ENCODE measurements at regions not wholly inside any gene's neighbourhood (a gene's known extent, or its start where the extent isn't known, plus 50 kb on each side); places are given as distances from the start of the nearest gene placed in this dataset.

DNA sequence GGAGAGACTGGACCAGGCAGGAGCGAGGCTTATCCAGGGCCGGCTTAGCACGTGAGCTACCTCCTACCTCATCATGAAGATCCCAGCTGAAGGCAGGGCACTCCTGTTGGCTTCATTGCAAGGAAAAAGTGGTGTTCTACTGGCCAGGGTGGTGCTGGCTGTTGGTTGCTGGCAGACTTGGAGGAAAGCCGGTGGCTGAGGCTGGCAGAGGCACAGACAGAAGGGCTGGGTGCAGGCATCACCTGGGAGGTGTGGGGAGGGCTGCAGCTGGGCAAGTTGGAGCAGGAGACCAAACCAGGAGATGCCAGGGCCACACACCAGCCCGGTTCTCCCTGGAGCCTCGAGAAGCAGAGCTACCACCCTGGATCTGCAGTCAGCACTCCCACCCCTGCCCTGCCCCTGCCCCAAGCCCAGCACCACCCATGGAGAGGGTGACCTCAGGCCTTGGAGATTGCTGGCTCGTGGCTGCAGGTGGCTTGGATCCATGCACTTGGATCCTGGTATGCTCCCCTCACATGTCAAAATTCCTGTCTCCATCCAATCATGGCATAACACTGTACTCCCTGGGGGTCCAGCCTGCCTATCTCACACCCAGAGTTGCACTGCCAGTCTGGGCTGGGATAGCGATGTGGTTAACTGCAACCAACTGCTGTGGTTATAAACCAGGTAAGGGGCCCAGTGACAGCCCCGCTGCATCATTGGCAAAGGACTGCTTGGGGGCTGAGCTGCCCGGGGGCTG is 49.7 kb downstream of the GLI2 start:
- no peak for DNase-seq

DNA sequence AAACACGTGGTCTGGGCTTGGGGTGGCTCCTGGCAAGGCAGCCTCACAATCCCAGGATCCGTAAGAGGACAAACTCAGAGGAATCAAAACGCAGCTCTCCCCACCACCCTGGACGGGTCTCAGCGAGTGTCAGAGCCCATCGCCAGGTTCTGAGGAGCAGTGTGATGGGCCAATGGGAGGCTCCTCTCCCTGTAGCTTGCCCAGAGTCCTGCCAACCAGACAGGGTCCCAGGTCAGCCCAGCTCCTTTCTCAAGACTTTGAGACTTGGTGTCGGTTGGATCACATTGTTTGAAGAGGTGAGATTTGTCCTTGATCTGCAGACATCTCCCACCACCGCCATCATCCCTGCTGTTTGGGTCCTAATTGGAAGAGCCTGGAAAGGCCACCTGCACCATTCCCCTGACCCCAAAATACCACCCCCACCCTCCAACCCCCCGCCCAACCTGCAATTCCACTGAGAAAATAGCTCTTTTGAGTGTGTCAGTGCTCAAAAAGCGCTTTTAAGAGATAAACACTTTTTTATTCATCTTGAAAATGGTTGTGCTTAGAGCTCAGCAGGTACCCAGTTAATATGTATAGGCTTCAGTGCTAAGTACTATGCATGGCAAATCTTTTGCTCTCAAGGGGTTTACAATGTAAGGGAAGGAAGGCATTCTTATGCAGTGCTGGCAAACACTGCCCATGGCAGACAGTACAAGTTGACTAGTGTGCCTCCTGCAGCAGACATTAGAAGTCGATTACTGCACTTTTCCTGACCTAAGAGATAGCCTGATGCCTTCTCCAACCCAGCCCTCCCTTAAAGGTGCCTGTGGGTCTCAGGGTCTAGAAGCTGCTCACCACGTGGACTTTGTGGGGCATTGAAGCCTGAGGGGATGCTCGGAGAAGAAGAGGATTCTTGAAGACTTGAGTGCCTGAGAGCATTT is 50.6 kb downstream of the GLI2 start:
- no peak for DNase-seq

DNA sequence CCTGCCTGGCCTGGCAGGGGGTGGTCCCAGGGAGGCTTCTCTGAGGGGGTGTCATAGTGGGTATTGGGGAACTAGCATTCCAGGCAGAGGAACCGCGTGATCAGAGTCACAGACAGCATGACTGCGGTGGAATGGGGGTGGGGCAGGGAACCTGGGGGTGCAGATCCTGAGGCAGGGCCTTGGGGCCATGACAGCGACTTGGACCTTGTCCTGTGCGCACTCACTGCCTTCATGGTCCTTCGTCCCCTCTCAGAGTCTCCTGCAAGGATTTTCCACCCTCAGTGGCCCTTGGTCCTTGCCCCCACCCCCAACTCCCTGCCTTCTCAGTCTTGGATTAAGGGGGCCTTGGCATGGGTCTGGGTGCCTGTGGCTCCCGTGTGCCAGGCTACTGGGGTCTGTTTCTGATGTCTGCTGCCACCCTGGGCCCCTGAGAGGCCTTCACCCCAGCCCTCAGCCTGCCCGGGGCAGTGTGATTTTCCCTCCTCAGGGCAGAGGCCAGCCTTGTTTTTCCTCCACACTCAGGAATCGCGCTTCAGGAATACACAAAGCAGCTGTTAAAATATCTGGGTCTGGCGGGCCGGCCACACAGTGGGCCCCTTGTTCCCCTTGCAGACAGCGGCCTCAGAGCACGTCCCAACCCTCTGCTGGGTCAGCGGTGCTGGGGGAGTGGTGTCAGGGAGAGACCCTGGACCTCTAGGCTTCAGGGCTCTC is 51.6 kb downstream of the GLI2 start:
- DNase-seq = no peak

DNA sequence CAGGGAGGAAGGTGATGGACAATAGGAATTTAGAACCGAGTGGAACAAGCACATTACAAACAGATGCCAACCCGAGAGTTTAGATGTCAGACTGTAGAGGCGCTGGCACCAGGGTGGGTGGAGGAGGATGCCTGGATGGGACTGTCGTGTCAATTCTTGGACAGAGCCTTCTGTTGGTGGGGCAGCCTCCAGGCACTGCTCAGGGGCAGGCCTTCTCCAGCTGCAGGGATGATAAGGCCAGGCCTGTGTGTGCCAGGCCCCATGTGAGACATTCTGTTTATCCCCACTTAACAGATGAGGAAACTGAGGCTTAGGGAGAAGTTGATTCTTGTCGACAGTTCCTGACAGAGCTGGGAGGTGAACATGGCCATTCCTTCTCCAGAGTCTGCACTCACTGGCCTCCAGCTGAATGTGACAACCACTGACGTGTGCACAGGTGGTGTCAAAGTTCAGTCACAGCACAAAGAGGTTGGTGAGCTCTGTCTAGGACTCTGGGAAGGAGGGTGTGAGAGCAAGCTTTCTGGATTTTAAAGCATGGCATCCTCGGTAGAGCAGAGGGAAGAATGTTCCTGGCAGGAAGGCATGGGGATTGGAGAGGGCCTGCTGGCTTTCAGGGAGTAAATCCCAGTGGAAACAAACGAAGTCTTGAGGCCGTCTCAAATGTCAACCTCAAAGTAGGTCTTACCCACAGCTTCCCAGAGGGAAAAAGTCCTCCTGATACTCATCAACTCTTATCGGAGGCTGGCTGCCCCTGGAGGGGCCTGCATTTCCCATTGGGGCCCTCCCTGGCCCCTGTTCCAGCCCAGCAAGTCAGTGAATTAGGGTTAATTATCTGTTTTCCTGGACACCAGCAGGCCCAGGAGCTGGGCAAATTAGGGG is 52.4 kb downstream of the GLI2 start:
- no peak for DNase-seq

DNA sequence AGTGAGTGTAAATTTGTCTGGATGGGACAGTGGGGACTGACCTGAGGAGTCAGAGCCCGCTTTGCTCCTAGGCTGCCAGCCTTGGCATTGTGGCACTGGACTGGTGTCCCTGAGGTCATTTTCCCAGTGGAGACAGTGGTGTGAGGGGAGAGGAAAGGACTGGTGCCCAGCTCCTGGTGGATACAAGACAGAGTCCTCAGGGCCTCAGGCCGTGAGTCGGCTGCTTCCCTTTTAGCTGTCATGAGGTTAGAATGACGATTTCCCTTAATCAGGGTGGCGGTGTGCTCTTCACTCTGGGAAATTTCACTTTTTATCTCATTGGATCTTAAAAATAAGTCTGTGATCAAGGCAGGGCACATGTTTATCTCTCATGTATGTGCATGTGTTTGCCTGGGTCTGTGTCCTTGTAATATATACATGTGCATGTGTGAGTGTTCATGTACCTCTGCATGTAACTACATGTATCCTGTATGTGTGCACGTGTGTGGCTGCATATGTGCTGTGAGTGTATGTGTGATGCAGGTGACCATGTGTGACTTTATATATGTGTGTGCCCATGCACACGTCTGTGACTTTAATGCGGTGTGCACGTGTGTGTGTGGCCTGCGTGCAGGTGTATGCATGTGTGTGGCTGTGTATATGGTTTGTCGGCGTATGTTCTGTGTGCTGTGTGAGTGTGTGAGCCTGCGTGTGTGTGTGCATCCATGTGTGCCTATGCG is 55.7 kb downstream of the GLI2 start:
- no peak for DNase-seq

DNA sequence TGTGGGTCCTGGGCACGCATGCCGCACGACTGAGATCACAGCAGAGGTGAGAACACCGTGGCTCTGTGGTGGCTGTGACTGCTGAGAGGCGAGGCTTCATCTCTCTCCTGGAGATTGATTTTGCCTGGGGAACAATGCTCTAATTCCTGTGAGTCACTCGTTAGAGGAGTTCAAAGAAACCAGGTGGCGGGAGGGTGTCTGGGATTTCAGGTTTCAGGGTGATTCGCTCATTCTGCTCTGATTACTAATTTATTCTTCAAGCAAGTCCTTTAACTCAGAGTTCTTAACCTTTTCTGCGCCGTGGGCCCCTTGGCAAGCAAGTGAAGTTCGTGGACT is 56.3 kb downstream of the GLI2 start:
- no peak for DNase-seq

DNA sequence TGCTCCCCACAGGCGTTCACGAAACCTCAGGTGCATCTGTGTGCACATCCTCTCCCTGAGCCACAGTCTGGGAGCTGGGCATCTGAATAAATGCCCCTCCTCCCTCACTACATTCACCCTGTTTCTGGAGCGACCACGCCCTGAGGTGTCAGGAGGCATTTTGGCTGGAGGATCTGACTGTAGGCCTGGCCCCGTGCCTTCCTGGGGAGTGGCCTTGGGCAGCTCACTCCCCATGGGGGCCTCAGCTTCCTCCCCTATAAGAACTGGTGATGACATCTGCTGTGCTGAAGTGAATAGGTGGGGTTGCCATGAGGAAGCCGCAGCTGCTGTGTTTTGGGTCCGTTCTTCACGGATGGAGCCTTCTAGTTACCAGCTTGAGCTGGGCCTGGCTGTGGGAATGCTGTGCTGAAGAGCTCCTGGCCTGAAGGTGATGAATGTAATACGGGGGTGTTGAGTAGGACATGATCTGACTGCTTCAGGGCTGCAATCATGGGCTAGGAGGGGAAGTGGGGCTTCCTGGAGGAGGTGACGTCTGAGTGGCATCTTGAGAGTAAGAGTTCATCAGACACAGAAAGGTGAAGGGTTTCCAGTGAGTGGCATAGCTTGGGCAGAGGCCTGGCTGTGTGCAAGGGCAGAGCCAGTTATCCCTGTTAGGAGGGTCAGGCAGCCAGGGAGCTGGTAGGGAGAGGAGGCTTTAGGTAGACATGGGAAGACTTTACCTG is 58.2 kb downstream of the GLI2 start:
- DNase-seq = no peak

DNA sequence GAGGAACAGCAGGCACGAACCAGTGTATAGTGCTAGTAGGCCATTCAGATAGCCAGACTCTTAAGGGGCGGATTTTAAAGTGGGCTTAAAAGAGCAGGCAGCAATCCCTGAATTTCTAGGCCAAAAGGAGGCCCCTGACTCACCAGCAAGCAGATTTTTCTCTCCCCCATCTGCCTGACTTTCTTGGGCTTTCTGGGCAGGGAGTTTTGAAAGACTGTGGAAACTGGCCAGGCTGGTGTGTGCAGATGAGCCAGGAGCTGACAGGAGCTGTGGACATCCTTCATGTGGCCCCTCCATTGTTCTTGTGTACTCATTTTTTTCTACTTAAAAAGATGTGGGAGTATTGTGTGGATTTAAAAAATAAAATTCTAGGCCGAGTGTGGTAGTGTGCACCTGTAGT is 59.0 kb downstream of the GLI2 start:
- no peak for DNase-seq

DNA sequence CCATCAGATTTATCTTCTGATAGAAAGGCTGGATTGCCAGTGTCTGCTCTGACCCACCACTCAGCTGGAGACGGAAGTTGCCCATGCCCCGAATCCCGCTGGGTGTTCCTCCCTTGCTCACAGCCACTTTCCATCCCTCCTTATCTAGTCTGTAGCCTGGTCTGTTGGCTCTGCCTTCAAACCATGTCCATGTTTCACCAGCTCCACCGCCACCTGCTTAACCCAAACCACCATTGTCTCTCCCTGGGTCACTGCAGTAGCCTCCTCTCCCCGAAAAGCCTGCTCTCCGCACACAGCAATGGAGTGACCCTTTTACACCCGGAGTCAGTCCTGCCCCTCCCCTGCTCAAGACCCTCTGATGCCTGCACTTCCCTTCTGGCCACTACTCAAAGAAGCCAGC is 60.4 kb downstream of the GLI2 start:
- no peak for DNase-seq

DNA sequence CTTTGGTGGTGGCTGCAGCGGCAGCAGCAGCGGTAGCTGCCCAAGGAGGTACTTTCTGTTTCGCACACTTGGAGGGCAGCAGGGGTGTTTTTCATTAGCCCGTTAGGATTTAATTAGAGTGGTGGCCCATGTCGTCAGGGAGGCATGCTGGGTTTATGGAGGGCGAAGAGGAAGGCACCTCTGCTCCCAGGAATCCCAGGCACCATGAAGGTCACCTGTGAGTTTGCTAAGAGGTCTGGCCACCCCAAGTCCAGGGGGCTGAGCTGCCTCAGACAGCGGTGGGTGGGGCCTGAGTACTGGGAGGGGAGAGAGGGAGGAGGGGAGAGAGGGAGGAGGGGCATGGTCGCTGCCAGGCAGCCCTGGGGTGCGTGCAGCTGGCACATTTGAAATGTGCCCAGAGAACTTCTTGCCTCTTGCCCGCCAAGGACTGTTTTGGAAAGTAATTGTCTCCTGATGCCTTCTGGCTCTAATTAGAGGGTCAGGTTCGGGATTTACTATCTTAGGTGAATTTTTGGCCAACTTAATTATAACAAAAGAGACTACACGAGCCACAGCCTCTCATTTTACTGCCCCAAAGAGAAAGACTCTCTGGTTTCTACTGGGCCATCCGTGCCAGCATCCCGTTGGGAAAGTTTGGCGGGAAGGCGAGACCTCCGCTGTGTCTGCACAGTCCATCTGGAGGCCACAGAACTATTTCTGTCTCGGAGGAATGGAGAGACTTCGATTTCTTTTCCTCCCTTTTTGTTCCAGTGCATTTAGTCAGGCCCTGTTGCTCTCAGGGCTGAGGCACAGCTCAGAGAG is 62.0 kb downstream of the GLI2 start:
- no peak for DNase-seq

DNA sequence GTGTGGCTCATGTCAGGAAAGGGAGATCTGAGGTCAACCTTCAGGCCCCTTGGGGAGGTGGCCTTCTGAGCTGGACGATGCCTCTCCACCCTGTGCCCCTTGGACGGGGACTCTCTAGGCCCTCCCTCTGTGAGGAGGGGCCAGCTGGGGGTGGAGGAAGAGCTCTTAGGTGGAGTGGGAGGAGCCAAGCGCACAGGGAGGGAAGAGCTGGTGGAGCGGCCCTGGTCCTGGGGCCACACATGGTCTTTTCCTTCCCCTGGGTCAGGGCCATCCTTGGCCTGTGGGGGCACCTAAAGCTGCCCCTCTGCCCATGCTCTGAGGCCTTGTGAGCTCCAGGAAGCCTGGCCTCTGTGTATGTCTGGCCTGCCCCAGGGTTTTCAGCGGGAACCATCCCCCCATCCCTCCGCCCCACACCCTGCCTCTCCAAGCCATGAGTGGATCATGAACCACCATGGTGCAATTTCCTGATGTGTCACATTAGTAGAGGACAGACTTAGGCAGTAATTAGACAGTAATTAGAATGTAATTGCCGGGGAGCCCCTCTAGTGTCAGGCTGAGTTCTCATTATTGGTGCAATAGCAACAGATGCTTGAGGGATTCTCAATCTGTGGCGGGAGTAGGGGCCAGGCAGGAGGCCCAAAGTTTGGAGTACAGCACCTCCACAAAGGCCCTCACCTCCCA is 63.0 kb downstream of the GLI2 start:
- no peak for DNase-seq

DNA sequence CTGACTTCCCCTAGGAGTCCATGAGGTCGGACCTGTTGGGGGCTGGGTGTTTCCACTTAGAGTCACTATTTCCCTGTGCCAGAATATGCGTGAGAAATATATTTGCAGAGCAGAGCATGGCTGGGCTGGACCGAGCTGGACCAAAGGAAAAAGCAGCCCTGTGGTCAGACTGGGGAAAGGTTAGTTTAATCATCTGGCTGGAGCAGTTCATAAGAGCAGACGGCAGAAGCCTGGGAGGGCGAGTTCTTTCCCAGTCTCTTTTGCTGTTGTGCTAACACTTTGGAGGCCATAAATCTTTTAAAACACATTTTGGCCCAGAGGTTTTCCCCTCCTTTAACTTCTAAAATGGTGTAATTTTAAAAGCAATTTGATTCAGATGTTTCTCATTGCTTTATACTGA is 66.5 kb downstream of the GLI2 start:
- no peak for DNase-seq

DNA sequence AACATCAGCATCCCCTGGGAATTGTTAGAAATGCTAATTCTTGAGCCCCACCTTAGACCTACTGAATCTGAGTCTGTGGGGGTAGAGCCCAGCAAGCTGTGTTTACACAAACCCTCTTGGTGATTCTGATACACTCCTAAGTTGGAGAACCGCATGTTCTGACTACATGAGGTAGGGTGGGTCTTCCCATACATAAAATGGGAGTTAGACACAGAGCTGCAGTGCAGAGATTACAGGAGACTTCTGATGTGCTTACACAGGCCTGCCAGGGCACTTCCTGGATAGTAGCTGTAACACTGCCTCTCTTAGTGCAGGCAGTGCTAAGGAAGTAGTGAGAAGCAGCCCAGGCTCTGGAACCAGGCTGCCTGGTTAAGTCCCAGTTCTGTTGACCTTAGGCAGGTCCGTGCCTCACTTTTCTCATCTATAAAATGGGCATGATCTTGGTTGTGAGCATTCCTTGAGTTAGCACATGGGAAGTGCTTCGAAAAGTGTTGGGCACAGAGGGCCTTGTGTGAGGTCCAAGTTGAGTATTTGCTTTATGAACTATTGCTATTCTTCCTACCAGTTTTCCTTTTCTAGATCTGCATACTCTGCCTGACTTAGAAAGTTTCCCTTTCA is 67.3 kb downstream of the GLI2 start:
- DNase-seq = no peak

DNA sequence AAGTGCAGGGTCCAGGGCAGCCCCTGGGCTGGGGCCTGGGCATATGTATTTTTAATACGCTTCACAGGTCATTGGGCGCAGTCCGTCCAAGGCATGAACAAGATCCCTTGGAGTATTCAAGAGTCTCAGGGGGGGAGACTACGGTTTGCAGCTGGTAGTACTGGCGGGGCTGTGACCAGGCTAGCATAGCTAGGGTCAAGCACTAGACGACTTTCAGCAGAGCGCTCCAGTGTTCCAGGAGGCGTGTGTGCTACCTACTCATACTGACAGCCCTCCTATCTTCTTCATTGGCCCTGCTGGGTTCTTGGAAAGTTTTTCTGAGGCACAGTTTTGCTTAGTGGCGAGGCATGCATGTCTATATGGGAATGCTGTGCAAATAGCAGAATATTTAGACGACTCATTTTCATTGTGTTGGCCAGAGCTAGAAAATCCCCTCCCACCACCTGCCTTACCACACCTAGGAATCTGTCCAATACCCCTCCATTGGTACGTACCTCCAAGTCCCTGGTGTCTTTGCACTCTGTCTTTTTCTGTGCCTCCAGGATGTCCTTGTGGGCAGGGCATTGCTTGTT is 68.2 kb downstream of the GLI2 start:
- no peak for DNase-seq

DNA sequence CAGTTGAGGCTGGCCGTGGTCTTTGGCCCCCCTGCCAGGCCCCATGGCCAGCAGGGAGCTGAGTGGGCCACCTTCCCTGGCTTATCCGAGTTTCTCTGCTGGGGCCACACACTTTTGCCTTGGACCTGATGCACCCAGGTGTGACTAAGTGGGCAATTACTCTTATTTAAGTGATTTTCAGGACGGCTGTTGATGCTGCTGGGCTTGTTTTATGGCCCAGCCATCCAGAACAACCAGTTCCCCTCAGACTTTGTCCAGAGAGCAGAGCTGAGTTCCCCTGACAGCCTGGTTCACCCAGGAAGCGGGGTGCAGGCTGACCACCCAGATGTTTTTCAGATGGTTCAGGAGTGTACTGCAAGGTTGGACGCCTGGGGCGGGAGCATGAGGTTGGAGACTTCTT is 68.8 kb downstream of the GLI2 start:
- no peak for DNase-seq

DNA sequence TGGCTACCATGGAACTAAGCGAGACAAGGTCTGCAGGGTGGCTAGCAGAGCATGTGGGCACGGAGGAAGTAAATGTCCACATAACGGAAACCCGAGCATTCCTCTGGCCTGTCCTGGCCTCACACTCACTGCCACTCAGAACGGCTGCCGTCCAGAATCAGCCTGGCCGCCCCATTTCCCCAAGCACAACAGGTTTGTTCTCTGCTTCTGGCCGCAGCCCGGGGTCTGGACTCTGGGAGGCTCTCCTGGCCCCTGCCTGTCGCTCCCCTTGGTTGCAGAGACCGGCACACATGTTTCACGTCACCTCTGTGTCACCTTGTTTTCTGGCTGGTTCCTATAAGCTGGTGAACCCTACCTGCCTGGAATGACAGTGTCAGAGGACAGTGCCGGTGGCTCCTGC is 69.3 kb downstream of the GLI2 start:
- DNase-seq = no peak

DNA sequence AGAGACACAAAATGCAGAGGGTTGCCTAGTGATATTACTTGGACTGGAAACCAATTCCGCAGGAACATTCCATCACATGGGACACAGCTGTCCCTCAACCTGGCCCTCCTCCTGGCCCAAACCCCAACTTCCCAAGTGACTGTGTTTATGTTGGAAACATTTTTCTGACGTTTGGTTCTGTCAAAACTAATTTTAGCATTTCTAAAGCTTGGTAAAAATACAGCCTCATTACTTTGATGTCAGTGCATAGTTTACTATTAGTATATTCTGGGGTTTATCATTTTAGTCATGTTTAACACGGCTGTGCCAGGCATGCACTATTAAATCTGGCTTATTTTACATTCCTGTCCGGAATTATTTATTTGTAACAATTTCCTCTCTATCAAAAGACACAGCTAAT is 69.9 kb downstream of the GLI2 start:
- DNase-seq = no peak

DNA sequence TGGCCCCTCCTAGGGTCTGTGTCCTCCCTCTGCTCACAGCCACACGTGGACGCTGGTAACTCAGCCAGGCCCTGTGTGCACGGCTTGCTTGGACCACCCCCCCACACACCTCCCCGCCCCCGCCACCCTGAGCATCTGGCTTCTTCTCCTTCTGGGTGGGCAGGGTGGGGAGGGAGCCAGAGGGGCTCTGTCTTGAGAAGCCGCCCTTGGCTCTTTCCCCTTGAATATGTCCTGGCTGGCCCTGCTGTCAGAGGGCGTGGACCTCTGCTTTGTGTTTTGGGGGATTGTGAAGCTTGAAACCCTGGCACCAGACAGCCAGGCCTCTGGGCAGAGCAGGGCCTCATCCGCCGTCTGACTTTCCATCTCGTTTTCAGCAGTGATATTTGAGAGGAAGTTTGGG is 72.1 kb downstream of the GLI2 start:
- no peak for DNase-seq

DNA sequence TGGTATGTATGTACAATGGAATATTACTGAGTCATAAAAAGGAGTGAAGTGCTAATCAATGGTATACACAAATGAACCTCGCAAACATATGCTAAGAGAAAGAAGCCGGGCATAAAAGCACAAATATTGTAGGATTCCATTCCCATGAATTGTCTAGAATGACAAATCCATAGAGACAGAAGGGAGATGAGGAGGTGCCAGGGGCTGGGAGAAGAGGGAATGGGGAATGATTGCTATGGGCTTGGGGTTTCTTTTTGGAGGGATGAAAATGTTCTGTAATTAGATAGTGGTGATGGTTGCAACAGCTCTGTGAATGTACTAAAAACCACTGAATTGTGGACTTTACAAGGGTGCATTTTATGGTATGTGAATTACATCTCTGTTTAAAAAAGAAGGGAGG is 73.5 kb downstream of the GLI2 start:
- no peak for DNase-seq

Data from NCI-H1048 (cell line).